Adrenal gland (tissue), 9 donors: ENCODE measurements at regions not wholly inside any gene's neighbourhood (a gene's known extent, or its start where the extent isn't known, plus 50 kb on each side); places are given as distances from the start of the nearest gene placed in this dataset.
A peak's percentile ranks its signal among the peaks of the same experiment; 100 is the strongest.

Experiments
- DNase-seq, 7 donors: peaks; one replicate each; pipeline ENCODE4 v3.0.0-alpha.2; 2019 to 2020
- H3K27ac ChIP-seq, 5 donors: fragments of 200-600 bp; sonication (generic) in 4 of 5; 1 replicate in 3 of 5; 2 replicates in 2 of 5; pipeline versions ENCODE4 v1.5.1 to v1.8.0; 2016 to 2020; ENCODE audit warnings: mild to moderate bottlenecking in 1 of 5
- H3K27me3 ChIP-seq: fragments of 200-600 bp; 2 replicates; pipeline ENCODE4 v1.8.0; 2021
- H3K36me3 ChIP-seq, 2 donors: fragments of 200-600 bp; replicated peaks in 1 of 2; 1 replicate in 1 of 2; 2 replicates in 1 of 2; pipeline versions ENCODE4 v1.5.1 to v1.8.0; 2018 to 2022
- H3K4me1 ChIP-seq, 2 donors: fragments of 200-600 bp; replicated peaks in 1 of 2; 1 replicate in 1 of 2; 2 replicates in 1 of 2; pipeline versions ENCODE4 v1.5.1 to v1.8.0; 2018 to 2021
- H3K4me3 ChIP-seq, 4 donors: fragments of 200-600 bp; sonication (generic) in 3 of 4; one replicate each; pipeline ENCODE4 v1.5.1; 2016 to 2018
- H3K9me3 ChIP-seq, 3 donors: fragments of 200-600 bp; sonication (generic) in 1 of 3; replicated peaks in 1 of 3; 1 replicate in 2 of 3; 2 replicates in 1 of 3; pipeline versions ENCODE4 v1.5.1 to v1.8.0; 2016 to 2021
- POLR2A ChIP-seq, 2 donors: fragments of 450-650 bp; IDR thresholded peaks; one replicate each; pipeline ENCODE4 v1.6.1; 2017; ENCODE audit warnings: antibody characterized with exemption in 2 of 2, mild to moderate bottlenecking in 2 of 2, moderate library complexity in 1 of 2
- WGBS, 4 donors: extraction: QIAGEN DNeasy Blood & Tissue Kit in 2 of 4; methylation state at CpG; one replicate each; pipeline versions ENCODE4 v1.1.5 to v1.1.7; 2013 to 2017; 5-methylcytosine and 5-hydroxymethylcytosine counted together
- intact Hi-C, 2 donors: fragments of 100-400 bp; cut with DNase I; formaldehyde crosslinking; loops; one replicate each; pipeline versions ENCODE4 v1.14.1 to v1.15.0; 2022 to 2023
- TF ChIP-seq, protein P1 (sequence below), 6 experiments: fragments of 450-650 bp in 4 of 6; fragments of 200-600 bp in 2 of 6; sonication (generic) in 1 of 6; IDR thresholded peaks; 1 replicate in 5 of 6; 2 replicates in 1 of 6; pipeline versions ENCODE4 v1.5.1 to v1.8.0; 2016 to 2021; ENCODE audit warnings: antibody characterized with exemption in 6 of 6, mild to moderate bottlenecking in 2 of 6, moderate library complexity in 1 of 6
- donor health status: healthy with polysubstance abuse.
- donor health status: Bipolar disorder and iron deficiency.
- donor health status: DM: yes; HTN: yes; CAD: no.
- donor health status: DM: no; HTN: no; CAD: no.
- donor health status: DM: no; HTN: no; CAD: no.

DNA sequence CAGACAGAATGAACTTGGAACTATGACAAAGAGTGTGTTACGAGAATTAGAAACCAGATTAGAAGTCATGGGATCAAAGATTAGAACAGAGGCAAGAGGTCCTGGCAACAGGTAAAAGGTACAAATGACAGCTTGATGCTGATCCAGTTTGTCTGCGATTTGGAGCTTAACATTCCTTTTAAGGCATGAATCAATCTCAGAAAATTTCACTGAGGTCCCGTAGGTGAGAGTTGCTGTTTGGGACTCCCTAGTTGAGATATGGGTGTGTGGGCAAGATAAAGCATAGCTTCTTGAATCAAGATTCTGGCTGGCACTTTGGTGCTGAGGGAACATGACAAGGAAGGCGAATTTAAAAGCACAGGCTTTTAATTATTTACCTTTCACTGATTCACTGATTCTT lies 62.6 kb upstream of the ACSL4 start:
- Histone ChIP-seq H3K36me3 (no peaks in the 10 kb centered on the region), H3K4me3 (no peak overlapping the region), H3K27ac (no peak overlapping the region), H3K4me1 (no peaks in the 10 kb centered on the region), H3K9me3 (no peaks in the 10 kb centered on the region), H3K27me3 (peaks cover 25% of the 10 kb centered on the region)
- WGBS, 4 donors: 74 to 91% (median 84%) methylated on average over 4 of the region's 4 CpGs
- intact Hi-C loops: no loop called here
- TF ChIP-seq, protein P1, sequence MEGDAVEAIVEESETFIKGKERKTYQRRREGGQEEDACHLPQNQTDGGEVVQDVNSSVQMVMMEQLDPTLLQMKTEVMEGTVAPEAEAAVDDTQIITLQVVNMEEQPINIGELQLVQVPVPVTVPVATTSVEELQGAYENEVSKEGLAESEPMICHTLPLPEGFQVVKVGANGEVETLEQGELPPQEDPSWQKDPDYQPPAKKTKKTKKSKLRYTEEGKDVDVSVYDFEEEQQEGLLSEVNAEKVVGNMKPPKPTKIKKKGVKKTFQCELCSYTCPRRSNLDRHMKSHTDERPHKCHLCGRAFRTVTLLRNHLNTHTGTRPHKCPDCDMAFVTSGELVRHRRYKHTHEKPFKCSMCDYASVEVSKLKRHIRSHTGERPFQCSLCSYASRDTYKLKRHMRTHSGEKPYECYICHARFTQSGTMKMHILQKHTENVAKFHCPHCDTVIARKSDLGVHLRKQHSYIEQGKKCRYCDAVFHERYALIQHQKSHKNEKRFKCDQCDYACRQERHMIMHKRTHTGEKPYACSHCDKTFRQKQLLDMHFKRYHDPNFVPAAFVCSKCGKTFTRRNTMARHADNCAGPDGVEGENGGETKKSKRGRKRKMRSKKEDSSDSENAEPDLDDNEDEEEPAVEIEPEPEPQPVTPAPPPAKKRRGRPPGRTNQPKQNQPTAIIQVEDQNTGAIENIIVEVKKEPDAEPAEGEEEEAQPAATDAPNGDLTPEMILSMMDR (IDR thresholded peaks at IDR 0.05): no peak
- TF ChIP-seq POLR2A (IDR thresholded peaks at IDR 0.05): no peak
- DNase-seq: no peak

DNA sequence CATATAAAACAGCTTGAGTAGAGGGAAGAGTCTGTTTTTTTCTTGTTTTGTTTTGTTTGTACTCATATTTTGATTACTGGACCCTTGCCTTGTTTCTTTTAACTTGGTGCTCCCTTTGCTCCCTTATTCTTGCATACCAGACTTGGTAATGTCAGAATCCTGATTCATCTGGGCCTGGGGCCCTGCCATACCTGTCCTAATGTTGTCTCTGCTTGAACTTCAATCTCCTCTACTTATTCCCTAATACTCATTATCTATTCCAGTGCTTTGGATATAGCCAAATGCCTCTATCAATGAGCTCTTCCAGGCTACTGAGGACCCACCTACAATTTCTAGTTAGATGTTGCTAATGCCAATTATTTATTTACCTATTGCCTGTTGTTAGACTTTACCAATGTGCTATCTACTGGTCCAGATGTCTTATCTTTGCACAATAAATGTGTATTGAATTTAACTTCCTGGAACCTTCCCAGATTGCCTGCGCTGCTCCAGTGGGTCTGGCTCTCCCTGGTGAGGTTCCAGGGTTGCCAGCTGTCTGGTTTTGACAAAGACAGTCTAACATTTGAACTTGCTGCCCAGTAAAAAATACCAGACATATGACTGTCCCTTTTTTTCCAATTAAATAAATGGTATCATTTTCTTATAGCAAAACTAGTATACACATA lies 64.4 kb upstream of the ACSL4 start:
- Histone ChIP-seq H3K4me3 (no peak overlapping the region), H3K4me1 (no peaks in the 10 kb centered on the region), H3K36me3 (no peaks in the 10 kb centered on the region), H3K9me3 (no peaks in the 10 kb centered on the region), H3K27me3 (peaks cover 25% of the 10 kb centered on the region), H3K27ac (no peak overlapping the region)
- 52 to 75% (median 64%) methylated on average over 1 of the region's 1 CpG for WGBS, 4 donors
- intact Hi-C loops: no loop called here
- no peak for TF ChIP-seq POLR2A (IDR thresholded peaks at IDR 0.05)
- TF ChIP-seq, protein P1 (IDR thresholded peaks at IDR 0.05): no peak
- peak in 2 of 7 donors; percentile 20 to 55 for DNase-seq

DNA sequence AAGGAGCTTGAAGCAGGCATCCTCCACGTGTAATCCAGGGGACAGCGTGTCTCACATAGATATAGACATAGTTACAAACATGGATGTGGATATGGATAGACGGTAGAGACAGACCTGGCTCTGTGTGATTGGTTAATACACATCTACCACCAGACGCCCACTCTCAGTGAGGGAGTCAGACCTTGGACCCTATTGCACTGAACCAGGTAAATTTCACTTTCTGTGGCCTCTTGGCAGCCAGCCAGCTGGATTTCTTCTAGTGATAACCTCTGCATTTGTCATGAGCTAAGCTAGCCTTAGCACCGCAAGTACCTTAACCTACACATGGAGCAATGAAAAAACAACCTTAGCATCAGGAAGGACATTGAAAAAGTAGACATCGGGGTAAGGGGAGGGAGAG lies 79.2 kb upstream of the ACSL4 start:
- H3K27ac ChIP-seq: no peak overlapping the region
- H3K4me1 ChIP-seq: no peaks in the 10 kb centered on the region
- intact Hi-C loops: no loop called here
- DNase-seq: no peak
- no peaks in the 10 kb centered on the region for H3K36me3 ChIP-seq
- H3K27me3 ChIP-seq: peaks cover 3% of the 10 kb centered on the region
- WGBS, 4 donors: 73 to 93% (median 86%) methylated on average over 5 to 6 of the region's 6 CpGs
- no peak overlapping the region for H3K4me3 ChIP-seq
- no peaks in the 10 kb centered on the region for H3K9me3 ChIP-seq
- no peak for TF ChIP-seq POLR2A (IDR thresholded peaks at IDR 0.05)
- TF ChIP-seq, protein P1 (IDR thresholded peaks at IDR 0.05): no peak

DNA sequence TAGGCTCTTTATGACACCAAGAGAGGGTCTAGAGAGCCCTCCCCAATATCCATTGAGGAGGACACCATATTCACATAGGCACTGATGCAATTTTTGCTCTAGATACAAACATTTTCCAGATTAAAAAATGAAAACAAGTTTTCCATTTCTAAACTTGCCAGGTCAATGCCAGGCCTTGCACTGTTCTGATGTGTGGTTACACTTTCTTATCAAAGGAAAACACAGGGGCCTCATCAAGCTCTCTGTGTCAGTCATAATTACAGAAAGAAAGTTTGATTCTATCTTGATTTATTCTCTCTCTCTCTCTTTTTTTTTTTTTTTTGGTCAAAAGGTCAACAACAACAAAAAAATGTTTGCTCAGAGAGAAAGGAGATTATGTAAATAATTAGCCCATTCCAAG lies 80.2 kb upstream of the ACSL4 start:
- H3K27ac ChIP-seq: no peak overlapping the region
- H3K36me3 ChIP-seq: no peaks in the 10 kb centered on the region
- H3K9me3 ChIP-seq: no peaks in the 10 kb centered on the region
- no peaks in the 10 kb centered on the region for H3K4me1 ChIP-seq
- H3K27me3 ChIP-seq: no peaks in the 10 kb centered on the region
- no peak overlapping the region for H3K4me3 ChIP-seq
- TF ChIP-seq, protein P1 (IDR thresholded peaks at IDR 0.05): no peak
- TF ChIP-seq POLR2A (IDR thresholded peaks at IDR 0.05): no peak
- no peak for DNase-seq
- intact Hi-C loops: no loop called here
